HG03342 (cell line): ENCODE measurements at regions not wholly inside any gene's neighbourhood (a gene's known extent, or its start where the extent isn't known, plus 50 kb on each side); places are given as distances from the start of the nearest gene placed in this dataset.

Experiments
- ATAC-seq: cut with Tn5 transposase; IDR thresholded peaks from one replicate; pipeline ENCODE4 v1.9.1; 2021; ENCODE audit warnings: mild to moderate bottlenecking, moderate library complexity; ENCODE audit not compliant: unreplicated experiment

DNA sequence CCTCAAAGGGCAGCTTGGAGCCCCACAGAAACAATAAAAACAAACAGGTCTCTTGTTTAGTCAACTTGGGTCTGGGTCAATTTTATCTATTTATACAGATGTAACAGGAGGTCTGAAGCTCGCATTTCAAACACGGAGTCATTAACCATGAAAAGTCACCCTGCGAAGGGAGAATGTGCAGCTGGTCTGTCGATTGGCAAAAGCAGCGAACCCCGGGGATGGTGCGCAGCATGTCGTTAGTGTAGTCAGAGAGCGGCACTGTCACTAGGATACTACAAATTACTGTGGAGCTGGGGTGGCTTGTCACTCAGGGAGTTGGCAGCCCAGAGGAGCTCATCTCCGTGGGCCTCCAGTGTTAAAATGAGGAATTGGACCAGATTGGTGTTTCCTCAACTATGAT lies 190.4 kb upstream of the ARG1 start:
- ATAC-seq = no peak

DNA sequence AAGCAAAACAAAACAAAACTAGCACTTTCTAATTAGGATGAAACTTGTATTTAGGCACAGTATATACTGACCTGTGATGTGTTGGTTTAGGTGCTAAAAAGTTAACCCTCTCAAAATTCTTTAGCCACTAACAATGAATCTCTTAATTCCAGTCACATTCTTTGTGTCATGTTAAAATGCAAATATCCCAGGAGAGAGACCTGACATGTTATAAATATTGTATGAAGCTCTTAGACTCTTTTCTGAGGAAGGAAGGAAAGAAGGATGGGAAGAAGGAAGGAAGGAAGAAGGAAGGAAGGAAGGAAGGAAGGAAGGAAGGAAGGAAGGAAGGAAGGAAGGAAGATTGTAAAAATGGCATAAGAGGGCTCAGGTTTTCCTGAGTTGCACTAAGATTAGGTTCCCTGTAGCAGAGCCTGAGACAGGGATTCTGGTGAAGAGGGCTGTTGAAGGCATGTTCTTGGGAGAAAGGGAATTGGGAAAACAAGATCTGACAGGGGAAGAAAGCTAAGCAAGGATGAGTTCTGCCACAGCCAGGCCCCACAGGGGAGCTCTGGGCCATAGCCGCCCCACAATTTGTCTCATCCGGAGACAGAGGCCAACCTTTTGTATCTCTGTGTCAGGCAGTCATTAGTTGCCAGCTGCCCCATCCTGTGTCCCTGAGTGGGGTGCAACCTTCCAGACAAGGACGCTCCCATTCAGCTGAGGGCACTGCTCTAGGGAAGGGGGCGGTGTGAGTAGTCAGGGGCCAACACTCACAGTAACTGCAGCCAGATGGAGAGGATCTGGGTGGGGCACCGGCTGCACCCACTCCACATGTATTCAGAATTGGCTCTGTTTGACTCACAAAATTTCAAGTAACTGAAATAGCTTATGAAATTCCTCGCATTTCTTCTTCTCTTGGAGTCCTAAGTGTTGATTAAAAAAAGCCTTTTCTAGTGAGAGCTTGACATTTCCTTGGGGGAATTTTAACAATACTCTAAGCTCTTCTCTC lies 189.3 kb upstream of the ARG1 start:
- ATAC-seq = no peak

- ATAC-seq = no peak
These were observed 185.2 kb upstream of the ARG1 start for GRCh38 chr6:131387562-131388447.

DNA sequence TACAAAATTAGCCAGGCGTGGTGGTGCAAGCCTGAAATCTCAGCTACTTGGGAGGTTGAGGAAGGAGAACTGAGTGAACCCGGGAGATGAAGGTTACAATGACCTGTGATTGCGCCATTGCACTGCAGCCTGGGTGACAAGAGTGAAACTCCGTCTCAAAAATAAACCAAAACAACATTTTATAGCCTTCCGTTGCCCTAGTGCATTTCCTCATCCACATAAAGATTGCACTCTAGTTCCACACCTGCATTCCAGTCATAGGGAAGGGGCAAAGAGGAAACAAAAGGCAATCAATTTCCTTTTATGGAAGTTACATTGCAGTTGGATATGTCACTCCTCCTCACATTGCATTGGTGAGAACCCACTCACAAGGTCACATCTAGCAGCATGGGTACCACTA lies 182.7 kb upstream of the ARG1 start:
- ATAC-seq = no peak

- ATAC-seq = no peak
These were observed 181.9 kb upstream of the ARG1 start for GRCh38 chr6:131391116-131391515.

DNA sequence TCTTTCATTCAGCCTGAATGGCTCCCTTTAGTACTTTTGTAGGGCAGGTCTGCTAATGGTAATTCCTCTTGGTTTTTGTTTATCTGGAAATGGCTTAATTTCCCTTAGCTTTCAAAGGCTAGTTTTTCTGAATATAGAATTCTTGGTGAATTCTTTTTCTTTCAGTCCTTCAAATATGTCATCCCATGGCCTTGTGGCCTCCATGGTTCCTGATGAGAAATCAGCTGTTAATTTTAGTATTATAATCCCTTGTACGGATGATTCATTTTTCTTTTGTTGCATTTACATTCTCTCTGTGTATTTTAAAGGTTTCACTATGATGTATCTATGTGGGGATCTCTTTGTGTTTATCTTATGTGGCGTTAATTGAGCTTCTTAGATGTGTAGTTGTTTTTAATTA lies 179.6 kb upstream of the ARG1 start:
- no peak for ATAC-seq

DNA sequence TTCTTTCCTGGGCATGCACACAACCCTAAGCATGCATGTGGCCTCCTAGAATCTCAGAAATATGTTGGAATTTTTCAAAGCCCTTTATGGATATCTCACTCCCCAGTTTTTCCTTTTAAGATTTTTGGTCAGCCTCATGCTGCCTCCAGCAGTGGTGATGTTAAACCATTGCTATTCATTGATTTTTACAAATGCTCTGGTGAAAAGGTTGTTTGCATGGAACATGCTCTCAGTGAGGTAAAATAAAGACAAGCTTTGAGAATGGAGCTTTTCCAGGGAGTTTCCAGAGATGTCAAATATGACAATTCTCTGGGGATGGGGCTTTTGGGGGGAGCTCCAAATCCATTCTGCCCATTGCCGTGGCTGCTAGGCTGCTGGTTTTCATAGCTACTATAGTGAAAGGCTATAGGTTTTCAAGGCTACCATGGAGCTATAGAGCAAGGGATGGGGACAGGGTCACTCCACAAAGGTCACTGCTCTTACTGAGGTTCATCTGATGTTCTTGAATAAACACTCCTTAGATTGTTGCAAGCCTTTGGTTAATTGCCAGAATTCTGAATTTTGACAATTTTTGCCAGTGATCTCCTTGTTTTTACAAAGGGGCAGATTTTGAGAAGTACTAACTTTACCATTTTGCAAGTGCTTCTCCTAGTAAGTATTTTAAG lies 178.1 kb upstream of the ARG1 start:
- no peak for ATAC-seq

DNA sequence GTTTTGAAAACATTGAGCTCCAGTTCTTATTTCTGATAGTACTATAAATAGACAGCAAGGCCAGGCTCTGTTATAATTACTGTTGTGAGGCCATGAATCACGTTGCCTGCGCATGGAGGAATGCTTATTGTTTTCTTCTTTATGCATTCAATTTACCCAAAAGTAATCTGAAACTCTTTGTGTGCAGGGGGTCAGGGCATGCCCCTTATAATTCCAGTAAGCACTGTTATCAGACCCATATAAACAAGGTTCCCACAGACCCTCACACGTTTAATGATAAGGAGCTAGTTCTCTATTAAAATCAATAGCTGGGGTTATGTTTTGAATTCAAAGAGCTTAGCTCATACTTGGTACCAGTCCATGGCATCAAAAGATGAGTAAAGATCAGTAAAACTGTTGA lies 174.8 kb upstream of the ARG1 start:
- ATAC-seq = no peak

- no peak for ATAC-seq
These were observed 173.6 kb upstream of the ARG1 start for GRCh38 chr6:131399433-131399832.

DNA sequence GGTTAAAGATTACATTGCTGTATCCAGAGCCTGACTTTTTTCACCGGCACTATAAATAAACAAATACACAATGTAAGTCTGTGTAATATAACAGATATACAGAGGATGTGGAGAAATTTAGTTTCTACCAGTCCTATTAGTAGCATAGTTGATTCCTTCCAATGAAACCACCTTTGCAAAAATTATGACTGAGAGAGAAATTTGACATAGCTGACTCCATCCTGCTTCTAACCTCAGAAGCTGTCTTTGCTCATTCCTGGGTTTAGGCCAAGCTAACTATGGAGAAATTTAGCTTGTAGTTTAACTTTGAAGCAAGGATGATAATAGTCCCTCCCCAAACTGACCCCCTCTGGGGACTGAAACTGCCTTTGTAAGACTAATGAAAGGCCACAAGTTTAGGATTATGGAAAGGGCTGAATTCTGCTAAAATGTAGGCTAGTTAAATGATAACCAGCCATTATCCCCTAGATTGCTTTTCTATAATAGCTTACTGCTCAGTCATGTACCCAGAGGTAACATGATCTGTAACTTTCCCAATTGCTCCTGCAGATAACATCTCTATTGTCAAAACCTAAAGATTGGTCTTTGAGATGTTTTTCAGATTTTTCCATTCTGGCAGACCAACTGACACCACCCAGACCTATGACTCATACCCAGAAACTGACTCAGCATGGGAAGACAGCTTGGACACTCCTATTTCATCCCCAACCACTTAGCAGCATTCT lies 172.8 kb upstream of the ARG1 start:
- no peak for ATAC-seq

DNA sequence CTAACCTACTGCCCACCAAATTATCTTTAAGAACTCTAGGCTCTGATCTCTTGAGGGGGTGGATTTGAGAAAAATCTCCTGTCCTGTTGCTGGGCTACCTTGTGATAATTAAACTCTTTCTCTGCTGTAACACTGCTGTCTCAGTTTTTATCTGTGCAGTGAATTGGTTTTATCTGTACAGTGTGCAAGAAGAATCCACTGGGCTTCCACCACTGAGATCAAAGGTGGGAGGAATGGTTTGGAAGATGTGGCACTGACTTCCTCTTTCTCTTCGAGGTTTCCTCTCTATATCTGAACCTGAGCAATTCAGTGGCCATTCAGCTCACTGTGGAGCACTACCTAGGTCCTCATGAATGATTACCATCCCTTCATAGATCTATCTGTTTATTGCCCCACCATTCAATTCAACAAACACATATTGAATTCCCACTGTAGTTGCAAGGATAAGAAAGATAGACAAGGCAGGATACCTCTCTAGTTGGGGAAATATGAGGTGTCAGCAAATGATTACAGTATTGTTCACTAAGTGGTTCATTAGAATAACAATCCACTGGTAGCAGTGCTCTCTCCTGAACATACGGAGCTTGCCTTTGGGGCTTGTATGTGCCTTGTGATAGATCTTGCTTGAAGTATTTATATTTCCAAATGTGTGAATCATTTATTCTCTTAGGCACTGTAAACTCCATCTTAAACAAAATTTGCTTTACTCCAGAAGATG lies 172.1 kb upstream of the ARG1 start:
- ATAC-seq = no peak

- ATAC-seq = no peak
These were observed 164.2 kb upstream of the ARG1 start for GRCh38 chr6:131408811-131409210.

DNA sequence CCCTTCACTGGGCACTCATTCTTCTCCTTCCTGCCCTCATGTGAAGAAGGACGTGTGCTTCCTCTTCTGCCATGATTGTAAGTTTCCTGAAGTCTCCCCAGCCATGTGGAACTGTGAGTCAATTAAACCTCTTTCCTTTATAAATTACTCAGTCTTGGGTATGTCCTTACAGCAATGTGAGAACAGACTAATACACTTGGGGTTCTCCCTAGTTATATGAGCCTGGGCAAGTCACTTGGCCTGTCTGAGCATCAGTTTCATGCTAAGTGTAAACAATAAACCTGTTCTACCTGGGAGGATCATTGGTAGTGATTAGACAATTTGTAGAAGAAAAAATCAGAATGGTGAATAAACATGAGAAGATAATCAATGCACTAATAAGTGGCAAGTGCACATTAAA lies 162.2 kb upstream of the ARG1 start:
- no peak for ATAC-seq

- no peak for ATAC-seq
These were observed 159.8 kb upstream of the ARG1 start for GRCh38 chr6:131412960-131413830.

DNA sequence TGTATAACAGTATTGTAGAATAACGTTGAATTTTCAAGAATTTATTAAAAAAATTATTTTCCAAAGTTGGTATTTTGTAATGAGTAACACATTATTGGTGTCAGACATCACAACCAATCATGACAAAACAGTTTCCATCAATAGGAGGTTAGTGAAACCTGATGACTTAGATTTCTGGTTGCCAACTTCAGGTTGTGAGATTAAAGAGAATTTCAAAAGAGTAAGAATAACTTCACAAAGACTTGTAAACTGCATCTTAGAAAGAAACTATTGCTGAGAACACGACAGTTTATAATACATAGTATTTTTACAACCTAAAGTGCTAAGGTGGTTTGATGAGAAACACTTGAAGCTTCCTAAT lies 159.2 kb upstream of the ARG1 start:
- ATAC-seq = no peak

GRCh38 chr6:131414956-131415355 lies 158.1 kb upstream of the ARG1 start:
- ATAC-seq = no peak

GRCh38 chr6:131418441-131418840 lies 154.6 kb upstream of the ARG1 start:
- ATAC-seq = no peak

DNA sequence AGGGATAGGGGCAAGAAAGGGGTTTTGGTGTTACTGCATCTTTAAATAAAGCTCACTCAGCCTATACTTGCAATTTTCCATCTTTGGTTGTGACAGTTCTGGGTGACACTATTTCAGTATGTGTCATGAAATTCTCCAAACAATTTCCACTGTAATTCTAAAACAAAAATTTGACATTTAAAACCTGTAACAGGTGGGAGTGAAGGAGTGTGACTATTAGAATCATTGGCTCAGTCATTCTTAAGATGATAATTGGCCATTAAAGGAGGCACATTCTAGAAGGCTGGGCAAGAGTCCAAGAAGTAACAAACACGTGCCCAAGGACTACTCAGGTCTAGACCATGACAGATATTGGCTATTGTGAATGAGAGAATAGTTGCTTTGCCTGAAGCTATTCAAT lies 153.3 kb upstream of the ARG1 start:
- no peak for ATAC-seq

- no peak for ATAC-seq
These were observed 149.0 kb upstream of the ARG1 start for GRCh38 chr6:131424016-131424415.
